DOHH2 (cell line): ENCODE measurements at regions not wholly inside any gene's neighbourhood (a gene's known extent, or its start where the extent isn't known, plus 50 kb on each side); places are given as distances from the start of the nearest gene placed in this dataset.

ENCODE experiments used
- H3F3A ChIP-seq: fragments of 200-600 bp; sonication (generic), shearing (Covaris generic); 2 replicates; pipeline ENCODE4 v1.6.0; 2016; ENCODE audit warnings: antibody characterized with exemption, mild to moderate bottlenecking; ENCODE audit not compliant: control insufficient read depth, insufficient read depth
- H3K27ac ChIP-seq: fragments of 200-600 bp; sonication (generic); 2 replicates; pipeline ENCODE4 v1.5.1; 2014; ENCODE audit warnings: low read depth, mild to moderate bottlenecking, low read length, moderate library complexity
- H3K27me3 ChIP-seq: fragments of 200-600 bp; sonication (generic); 2 replicates; pipeline ENCODE4 v1.6.1; 2014; ENCODE audit warnings: mild to moderate bottlenecking, low read length, mixed read lengths; ENCODE audit not compliant: control insufficient read depth
- H3K36me3 ChIP-seq: fragments of 200-600 bp; sonication (generic); 2 replicates; pipeline ENCODE4 v1.6.1; 2014; ENCODE audit warnings: mild to moderate bottlenecking, low read length, moderate library complexity, mixed read lengths; ENCODE audit not compliant: control insufficient read depth
- H3K4me1 ChIP-seq: fragments of 200-600 bp; sonication (generic); 2 replicates; pipeline ENCODE4 v1.6.1; 2014; ENCODE audit warnings: mild to moderate bottlenecking, low read length, mixed read lengths; ENCODE audit not compliant: control insufficient read depth
- H3K4me2 ChIP-seq: fragments of 200-600 bp; sonication (generic); 2 replicates; pipeline ENCODE4 v1.6.0; 2014; ENCODE audit warnings: mild to moderate bottlenecking, low read length, moderate library complexity
- H3K4me3 ChIP-seq: fragments of 200-600 bp; sonication (generic); 2 replicates; pipeline ENCODE4 v1.5.1; 2014; ENCODE audit warnings: mild to moderate bottlenecking, low read length, mixed read lengths
- H3K79me2 ChIP-seq: fragments of 200-600 bp; sonication (generic); 2 replicates; pipeline ENCODE4 v1.6.1; 2014; ENCODE audit warnings: mild to moderate bottlenecking, low read length, mixed read lengths; ENCODE audit not compliant: control insufficient read depth
- H3K9me2 ChIP-seq: fragments of 200-600 bp; sonication (generic); replicated peaks from 2 replicates; pipeline ENCODE4 v1.6.1; 2014; ENCODE audit warnings: mild to moderate bottlenecking, low read length, mixed read lengths; ENCODE audit not compliant: control insufficient read depth
- H3K9me3 ChIP-seq: fragments of 200-600 bp; sonication (generic); 2 replicates; pipeline ENCODE4 v1.6.1; 2014; ENCODE audit warnings: antibody characterized with exemption, low read length, mixed read lengths; ENCODE audit not compliant: control insufficient read depth, insufficient read depth
- H4K20me1 ChIP-seq: fragments of 200-600 bp; sonication (generic); 2 replicates; pipeline ENCODE4 v1.6.0; 2014; ENCODE audit warnings: low read depth, mild to moderate bottlenecking, antibody characterized with exemption, low read length, moderate library complexity; ENCODE audit not compliant: control insufficient read depth, insufficient read depth
- EZH2phosphoT487 ChIP-seq: fragments of 200-600 bp; sonication (generic); IDR thresholded peaks from 2 replicates; pipeline ENCODE4 v1.6.1; 2017; ENCODE audit warnings: borderline replicate concordance, mild to moderate bottlenecking, antibody characterized with exemption, low read length, moderate library complexity, mixed read lengths
- TF ChIP-seq, protein P1 (sequence below): fragments of 200-600 bp; sonication (generic); IDR thresholded peaks from one replicate; pipeline ENCODE4 v1.5.1; 2014; ENCODE audit warnings: antibody characterized with exemption, mild to moderate bottlenecking, low read depth, low read length; ENCODE audit not compliant: poor library complexity, severe bottlenecking

DNA sequence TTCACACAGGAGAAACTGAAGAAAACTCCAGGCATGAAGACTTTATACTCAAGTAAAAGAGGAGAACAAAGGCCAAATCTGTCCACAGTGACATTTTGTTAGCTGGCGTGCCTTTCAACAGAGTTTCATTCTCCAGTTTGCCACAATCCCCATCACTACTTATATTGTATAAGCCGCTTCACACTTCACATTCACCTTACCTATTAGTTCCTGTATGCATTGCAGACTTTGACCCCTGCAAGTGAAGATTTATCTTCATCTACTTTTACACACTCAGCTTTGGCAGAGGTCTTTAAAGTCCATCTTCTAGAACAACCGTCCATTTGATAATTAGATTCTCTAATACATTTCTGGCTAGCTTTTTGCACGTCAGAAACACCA lies 56.8 kb upstream of the TANK start:
- Histone ChIP-seq H3K4me2 (peak overlapping the region; percentile 95), H3K36me3 (peaks cover 21% of the 10 kb centered on the region), H3F3A (peaks cover 87% of the 10 kb centered on the region), H4K20me1 (no peaks in the 10 kb centered on the region), H3K27me3 (no peaks in the 10 kb centered on the region), H3K79me2 (peaks cover 77% of the 10 kb centered on the region), H3K9me3 (peaks cover under 1% of the 10 kb centered on the region; the same call in 1 of the 2 replicates), H3K9me2 (no peaks in the 10 kb centered on the region), H3K4me1 (peaks cover 99% of the 10 kb centered on the region), H3K4me3 (peak overlapping the region; percentile 69), H3K27ac (peak overlapping the region; percentile 100)
- TF ChIP-seq, protein P1, sequence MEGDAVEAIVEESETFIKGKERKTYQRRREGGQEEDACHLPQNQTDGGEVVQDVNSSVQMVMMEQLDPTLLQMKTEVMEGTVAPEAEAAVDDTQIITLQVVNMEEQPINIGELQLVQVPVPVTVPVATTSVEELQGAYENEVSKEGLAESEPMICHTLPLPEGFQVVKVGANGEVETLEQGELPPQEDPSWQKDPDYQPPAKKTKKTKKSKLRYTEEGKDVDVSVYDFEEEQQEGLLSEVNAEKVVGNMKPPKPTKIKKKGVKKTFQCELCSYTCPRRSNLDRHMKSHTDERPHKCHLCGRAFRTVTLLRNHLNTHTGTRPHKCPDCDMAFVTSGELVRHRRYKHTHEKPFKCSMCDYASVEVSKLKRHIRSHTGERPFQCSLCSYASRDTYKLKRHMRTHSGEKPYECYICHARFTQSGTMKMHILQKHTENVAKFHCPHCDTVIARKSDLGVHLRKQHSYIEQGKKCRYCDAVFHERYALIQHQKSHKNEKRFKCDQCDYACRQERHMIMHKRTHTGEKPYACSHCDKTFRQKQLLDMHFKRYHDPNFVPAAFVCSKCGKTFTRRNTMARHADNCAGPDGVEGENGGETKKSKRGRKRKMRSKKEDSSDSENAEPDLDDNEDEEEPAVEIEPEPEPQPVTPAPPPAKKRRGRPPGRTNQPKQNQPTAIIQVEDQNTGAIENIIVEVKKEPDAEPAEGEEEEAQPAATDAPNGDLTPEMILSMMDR, result no peak
- no peak for TF ChIP-seq EZH2phosphoT487

DNA sequence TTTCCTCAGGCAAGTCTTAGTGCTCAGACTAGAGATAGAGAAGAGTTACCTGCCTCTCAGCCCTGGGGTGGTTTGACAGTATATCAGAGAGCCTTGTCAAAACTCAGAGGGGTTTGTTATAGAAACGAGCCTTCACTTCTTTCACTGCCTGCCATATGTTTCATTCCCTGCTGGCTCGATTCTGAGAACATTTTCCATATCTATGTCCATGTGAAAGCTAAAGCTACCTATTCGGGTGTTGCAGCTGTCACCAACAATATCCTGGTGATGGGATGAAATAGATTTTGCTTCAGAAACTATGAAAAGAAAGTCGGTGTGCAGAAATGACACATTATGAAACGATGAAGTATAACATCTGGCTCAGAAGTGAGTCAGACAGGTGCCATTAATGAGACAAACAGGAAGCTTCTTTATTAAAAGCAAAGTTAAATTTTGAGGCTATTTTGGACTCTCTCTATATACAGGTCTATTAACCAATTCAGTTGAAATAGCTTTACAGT lies 56.1 kb upstream of the TANK start:
- no peaks in the 10 kb centered on the region for H3K9me2 ChIP-seq
- no peaks in the 10 kb centered on the region for H4K20me1 ChIP-seq
- peaks cover 75% of the 10 kb centered on the region for H3K79me2 ChIP-seq
- peak overlapping the region; percentile 100 for H3K27ac ChIP-seq
- peak overlapping the region; percentile 69 for H3K4me3 ChIP-seq
- peaks cover 99% of the 10 kb centered on the region for H3K4me1 ChIP-seq
- H3K36me3 ChIP-seq, result peaks cover 21% of the 10 kb centered on the region
- peak overlapping the region; percentile 95 for H3K4me2 ChIP-seq
- H3K27me3 ChIP-seq, result no peaks in the 10 kb centered on the region
- H3K9me3 ChIP-seq, result no peaks in the 10 kb centered on the region
- peaks cover 93% of the 10 kb centered on the region for H3F3A ChIP-seq
- TF ChIP-seq, protein P1, result no peak
- no peak for TF ChIP-seq EZH2phosphoT487

DNA sequence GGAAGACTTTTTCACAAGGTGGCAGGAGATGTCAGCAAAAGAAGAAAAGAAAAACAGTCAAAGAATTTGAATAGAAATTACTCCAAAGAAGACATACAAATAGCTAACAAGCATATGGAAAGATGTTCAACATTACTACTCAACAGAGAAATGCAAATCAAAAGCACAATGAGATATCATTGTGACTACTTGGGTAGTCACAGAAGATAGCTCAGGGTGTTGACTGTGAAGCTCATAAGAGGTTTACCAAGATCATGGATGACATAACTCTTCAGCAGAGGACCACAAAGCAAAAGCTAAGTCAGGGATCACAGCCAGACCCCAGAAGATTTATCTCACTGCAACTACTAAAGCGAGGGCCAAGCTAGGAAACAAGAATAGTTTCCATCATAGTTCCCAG lies 53.0 kb upstream of the TANK start:
- H3F3A ChIP-seq, result peaks cover 81% of the 10 kb centered on the region

More for the DNA sequence above, 53.0 kb upstream of the TANK start:
- H3K4me2 ChIP-seq, result peak overlapping the region; percentile 86
- peaks cover 99% of the 10 kb centered on the region for H3K4me1 ChIP-seq
- peaks cover 75% of the 10 kb centered on the region for H3K79me2 ChIP-seq
- TF ChIP-seq EZH2phosphoT487, result no peak
- TF ChIP-seq, protein P1, result no peak
- peak overlapping the region; percentile 100 for H3K27ac ChIP-seq
- no peaks in the 10 kb centered on the region for H4K20me1 ChIP-seq
- peak overlapping the region; percentile 63 for H3K4me3 ChIP-seq
- peaks cover 3% of the 10 kb centered on the region; the same call in 1 of the 2 replicates for H3K36me3 ChIP-seq
- no peaks in the 10 kb centered on the region for H3K9me2 ChIP-seq
- no peaks in the 10 kb centered on the region for H3K27me3 ChIP-seq
- H3K9me3 ChIP-seq, result no peaks in the 10 kb centered on the region
